RKO (cell line): ENCODE measurements at regions not wholly inside any gene's neighbourhood (a gene's known extent, or its start where the extent isn't known, plus 50 kb on each side); places are given as distances from the start of the nearest gene placed in this dataset.

Experiments
- DNase-seq: peaks from one replicate; pipeline ENCODE4 v3.0.0-alpha.2; 2016; ENCODE audit warnings: low spot score

DNA sequence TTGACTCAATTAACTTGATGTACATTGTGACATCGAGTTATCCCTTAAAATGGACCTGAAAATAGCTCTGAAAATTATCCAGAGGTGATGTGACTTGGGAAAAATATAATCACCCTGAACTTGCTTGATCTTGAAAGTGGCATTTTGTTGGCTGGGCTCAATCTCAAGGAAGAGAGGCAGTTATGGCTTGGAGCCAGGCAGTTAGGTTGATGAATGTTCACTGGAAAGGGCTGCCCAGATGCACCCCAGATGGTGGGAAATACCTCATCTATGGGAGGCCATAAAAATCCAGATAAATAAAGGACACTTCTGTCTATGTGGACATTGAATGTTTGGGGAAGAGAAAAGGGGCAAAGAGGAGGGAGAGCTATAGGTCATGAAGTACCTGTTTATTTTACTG, 55.7 kb upstream of the OR5AN1 start:
- DNase-seq = no peak

DNA sequence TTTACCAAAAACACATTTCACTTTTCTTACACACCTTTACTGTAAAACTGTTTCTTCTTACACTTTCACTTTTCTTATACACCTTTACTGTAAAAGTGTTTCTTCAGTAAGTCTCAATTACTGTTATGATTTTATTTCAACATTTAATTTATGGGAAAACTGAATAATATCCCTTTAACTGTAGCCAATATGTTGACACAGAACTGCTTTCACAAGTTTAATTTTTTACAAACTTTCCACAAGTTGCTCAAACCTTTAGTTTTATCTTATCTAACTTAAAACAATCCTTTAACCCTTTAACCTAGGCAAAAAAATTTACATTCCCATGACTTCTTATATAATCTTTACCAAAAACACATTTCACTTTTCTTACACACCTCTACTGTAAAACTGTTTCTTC, 63.3 kb upstream of the OR5AN1 start:
- no peak for DNase-seq

DNA sequence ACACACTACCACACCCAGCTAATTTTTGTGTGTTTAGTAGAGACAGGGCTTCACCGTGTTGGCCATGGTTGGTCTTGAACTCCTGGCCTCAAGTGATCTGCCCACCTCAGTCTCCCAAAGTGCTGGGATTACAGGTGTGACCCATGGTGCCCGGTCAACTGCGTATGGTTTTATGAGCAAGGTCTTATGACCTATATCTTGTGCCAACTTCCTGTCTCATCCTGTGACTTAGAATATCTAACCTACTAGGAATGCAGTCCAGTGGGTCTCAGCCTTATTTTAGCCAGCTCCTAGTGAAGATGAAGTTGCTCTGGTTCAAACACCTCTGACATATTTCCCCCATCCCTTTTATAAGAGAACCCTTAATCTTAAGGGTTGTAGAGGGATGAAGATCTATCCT, 66.1 kb upstream of the OR5AN1 start:
- DNase-seq = no peak

DNA sequence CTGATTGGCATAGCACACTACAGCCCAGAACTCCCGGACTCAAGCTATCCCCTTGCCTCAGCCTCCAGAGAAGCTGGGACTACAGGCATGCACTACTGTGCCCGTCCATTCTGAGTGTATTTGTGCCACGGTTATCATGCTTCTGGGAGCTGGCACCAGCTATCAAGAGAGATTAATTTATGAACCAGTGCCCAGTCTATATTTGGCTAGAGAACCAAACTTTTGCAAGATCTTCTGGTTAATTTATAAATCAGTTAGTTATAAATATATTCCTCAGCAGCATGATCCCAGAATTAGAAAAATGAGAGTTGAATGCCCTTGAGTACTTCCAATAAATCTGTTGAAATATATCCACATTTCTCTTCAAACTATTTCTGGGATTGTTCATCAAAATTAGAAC, 67.5 kb upstream of the OR5AN1 start:
- DNase-seq = no peak

DNA sequence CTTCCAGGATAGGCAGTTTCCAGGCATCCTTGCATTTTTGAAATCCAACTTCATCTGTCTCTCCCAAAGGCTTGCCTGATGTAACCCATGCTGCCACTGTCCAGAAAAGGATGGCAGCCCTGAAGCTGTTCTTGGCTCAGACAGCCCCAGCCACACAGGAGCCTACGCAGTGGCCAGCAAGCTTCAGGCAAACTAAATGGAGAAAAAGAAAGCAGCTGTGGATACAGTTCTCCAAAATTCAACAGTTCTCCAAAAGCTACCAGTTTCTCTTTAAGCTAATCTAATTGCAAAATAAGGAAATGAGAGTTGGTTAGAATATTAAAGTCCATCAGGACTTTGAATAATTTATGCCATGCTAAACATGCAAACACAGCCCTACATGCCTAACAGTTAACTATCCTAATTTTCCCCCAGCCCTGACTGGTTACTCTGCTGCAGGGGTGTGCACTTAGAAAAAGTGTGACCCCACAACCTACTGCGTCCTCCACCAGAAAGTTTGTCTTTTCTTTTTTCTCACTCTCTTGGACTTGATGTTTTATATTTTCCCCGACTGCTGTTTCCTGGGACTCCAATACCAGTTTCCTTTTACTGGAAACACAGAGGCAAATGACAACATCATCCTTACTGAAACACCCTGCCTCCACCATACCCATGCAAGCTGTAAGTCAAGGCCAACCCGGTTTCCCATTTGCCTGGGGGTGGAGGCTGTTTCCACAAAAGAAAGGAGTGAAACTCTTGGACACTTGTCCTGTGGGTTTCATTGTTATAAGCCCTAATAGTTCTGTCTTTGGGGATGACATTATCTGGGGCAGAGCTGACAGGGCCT, 69.1 kb upstream of the OR5AN1 start:
- DNase-seq = no peak

DNA sequence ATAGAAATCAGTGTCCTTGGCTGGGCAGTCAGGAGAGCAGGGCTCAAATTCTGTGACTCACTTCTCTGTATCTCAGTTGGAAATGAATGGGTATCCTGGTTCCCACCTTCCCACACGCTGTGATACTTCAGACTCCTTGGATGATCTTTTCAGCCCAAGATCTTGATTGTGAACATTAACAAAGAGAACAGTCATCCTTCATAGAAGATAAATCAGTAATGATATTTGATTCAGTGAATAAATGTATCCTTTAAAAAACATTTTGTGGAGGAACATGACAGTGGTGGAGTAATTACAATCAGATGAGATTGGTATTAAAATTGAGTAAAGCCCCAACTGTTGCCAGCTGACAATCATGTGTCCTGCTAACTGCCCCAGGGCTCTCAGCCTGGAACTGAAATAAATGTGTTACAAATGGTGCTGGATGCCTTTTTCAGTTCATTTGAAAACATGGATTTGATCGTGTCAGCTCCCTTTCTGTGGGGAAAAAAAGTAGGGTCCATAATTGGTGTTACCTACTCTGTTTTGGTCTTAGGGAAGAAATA, 72.9 kb upstream of the OR5AN1 start:
- no peak for DNase-seq

DNA sequence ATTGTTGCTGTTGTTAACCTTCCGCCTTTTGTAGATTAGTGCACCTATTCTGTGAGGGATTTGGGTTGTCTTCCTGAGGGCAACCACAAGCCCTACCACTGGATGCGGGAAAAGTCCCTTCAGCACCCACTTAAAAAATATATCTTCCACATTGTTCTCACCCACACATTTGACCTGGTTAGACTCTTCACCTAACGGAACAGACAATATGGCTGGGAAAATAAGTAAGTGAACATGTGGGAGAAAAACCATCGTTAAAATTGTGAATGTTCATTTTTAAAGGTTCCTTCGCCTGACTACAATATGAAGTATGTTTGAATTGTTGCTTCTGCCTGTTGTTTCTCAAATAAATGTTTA, 72.0 kb upstream of the MPEG1 start:
- no peak for DNase-seq

DNA sequence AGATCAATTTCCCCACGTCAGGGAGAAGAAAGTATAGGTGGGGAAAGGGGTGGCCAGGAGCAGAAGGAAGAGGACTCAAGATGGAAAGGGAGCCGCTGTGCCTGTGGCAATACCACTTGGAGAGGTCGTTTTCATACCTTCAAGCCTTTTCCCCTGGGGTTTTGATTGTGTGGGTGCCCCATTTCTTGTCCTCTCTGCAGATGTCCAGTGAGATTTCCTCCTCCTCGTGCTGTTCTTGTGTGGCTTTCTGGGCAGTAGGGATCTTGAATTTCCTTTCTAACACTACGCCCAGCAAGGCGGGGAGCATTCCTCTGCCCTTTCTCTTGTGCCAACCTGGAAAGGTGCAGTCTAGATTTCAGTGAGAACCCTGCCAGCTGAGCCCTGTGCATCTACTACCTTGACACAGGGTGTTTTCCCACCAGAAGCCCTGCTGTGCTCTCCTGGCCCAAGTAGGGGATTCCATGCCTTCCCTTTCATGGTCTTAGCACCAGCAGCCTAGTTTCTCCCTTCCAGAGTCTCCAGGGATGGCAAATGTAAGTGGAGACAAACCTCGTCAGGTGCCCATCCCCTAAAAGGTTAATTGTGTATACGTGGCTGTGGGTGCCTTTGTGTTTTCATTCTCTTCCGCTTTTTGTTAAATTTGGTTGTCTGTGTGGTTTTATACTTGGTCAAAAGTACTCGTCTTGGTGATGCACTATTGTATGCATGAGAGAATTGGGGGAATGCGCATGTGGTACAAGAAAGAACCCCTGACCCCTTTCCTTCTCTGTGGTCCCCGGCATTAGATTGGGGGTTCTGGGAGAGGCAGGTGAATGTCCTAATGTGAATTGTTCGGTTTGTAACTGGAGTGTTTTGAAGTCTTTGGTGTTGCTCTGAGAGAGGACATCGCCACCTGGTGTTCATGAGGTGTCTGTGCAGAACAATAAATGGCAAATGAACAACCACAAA, 71.4 kb upstream of the MPEG1 start:
- peak; percentile 66 for DNase-seq

DNA sequence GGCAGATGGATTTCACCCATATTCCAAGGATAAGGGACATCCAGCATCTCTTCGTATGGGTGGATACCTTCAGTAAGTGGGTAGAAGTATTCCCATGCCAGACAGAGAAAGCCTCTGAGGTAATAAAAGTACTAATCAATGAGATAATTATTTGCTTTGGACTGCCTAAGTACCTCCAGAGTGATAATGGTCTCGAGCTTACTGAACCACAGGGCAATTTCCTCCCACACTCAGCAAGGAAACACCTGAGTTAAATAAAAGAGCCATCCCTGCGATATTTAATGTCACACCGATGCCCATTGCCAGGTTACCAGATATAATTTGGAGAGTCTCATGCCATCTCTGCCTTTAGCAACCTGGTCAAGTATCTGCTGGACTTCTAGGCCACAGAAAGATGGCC, 70.6 kb upstream of the MPEG1 start:
- DNase-seq = no peak

DNA sequence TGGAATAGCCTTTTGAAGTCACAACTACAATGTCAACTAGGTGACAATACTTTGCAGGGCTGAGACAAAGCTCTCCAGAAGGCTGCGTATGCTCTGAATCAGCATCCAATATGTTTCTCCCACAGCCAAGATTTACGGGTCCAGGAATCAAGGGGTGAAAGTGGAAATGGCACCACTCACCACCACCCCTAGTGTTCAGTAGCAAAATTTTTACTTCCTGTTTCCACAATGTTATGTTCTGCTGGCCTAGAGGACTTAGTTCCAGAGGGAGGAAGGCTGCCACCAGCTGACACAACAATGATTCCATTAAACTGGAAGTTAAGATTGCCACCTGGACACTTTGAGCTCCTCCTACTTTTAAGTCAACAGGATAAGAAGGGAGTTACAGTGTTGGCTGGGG, 68.5 kb upstream of the MPEG1 start:
- no peak for DNase-seq

DNA sequence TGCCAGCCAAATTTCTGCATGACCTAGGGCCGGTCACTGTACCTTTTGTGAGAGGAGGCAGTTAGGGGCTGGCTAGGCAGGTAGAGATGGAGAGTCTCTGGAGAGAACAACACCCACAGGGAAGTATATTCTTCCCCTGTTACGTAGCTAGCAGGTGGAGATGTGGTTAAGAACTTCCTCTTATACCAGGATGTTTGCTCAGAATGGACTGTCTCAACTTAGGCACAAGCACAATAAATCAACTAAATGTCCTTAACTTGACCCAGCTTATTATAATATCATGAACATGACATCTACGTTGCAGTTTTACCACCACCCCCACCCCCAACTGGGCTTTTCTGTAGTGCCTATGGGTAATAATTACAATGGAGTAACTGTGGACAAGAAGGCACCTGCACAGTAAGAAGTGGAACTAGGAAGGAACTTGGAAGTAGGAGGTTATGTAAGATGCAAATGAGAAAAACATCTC, 60.7 kb upstream of the MPEG1 start:
- no peak for DNase-seq

DNA sequence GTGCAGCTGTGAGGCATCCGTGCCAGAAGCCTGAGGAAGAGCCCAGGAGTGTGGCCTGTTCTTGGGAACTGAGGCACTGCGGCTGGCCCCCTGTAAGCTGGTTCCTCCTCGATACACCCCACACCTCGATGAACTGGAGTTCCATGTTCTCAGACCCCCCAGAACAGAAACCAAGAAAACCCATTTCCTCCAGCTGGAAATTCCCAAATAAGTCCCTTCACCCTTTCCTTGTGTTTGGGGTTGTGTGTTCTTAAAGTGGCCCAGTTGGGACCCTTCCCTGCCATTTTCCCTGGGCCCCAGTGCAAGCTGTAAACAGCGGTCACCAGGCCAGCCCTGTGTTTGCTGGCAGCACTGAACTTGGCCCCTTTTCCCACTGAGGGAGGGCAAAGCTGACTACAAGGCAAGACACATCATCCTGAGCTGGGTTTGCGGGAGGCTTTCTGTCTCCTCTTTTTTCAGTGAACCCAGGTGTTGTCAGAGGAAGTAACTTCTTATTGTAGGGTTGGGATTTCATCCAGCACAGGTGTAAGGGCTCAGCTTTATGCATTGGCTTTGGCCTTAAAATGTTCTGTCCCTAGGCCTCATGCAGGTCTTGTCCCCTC, 60.1 kb upstream of the MPEG1 start:
- DNase-seq = no peak

DNA sequence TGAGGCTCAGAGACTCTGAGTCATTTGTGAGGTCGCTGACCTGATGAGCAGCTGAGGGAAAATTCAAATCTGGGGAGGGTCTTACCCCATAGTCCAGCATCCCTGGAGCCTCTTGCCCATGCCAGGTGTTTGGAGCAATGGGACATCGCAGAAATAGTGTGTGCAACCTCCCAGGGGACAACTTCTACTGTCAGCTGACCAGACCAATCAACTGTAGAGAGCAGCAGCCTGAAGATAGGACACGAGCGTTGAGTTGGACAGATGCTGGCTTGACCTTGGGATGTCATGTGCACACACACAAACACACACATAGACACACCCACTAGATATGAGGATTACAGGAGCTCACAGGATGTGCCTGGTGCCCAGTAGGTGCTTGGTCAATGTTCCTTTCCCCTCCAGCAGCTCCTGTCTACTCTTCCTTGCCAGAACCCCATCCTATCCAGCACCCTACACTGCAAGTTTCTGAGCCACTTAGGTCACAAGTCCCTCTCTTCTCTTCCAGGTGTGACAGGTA, 59.1 kb upstream of the MPEG1 start:
- DNase-seq = no peak

DNA sequence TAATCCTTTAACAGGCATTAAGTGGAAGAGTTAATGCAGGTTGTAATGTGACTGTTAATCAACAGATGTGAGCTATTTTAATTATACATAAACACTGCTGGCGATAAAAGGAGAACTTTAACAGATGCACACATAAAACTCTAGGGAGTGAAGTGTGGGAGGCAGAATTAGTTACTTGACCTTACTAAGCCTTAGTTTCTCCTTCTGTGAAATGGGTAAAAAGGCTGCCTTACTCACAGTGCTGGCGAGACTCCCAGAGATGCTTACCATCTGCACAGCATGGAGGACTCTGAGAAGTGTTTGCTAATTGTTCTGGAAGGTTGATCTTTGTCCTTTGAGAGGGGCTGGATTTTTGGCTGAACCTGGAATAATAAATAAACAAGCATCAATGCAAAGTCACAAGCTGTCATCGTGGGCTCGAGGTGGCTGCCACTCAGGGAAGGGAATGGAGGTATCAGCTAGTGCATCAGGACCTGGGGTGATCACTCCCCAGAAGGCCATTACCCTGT, 58.6 kb upstream of the MPEG1 start:
- DNase-seq = no peak

DNA sequence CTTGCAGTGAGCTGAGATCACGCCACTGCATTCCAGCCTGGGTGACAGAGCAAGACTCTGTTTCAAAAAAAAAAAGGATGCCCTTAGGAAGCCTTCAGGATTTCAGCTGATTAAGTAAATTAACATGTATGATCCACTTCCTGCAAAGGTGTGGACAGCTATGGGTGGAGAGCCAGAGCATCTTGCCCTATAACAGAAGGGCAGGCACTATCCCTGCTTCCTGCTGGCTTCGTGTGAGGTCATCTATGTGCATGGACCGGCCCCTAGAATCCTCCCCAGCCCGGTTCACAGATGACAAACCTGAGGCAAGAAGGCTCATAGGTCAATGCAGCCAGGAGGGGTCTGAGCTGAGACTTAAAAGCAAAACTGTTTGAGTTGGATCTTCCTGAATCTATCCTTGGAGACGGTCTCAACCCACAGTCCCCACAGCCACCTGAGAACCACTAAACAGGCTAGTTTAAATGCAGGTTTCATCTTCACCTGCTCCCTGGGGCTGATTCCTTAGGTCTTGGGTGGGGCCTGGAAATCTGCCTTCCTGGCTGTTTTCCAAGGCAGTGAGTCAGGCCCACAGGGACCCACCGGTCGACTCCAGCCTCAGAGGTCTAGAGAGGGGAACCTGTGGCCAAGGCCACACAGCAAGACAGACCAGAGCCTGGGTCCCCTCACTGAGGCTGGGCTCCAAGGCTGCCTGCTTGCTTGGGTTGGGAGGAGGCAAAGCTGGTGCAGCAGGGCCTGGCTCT, 55.2 kb upstream of the MPEG1 start:
- DNase-seq = no peak

DNA sequence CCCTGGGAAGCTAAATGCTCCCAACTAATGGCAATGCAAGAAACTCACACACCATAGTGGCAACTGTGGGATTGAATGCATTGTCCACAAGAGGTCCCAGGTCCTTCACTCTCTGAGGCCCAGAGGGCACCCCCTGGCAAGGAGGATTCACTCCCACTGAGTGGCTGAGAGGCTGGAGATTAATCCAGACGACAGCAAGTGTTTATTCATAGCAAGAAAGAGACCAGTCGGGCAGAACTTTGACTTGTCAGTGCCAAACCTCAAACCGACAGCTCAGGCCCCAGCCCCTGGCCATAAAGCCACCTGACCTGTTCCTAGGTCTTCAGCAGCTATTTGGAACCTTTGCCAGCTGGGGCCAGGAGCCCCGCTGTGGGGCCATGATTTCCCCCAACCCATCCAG, 54.5 kb upstream of the MPEG1 start:
- DNase-seq = no peak

DNA sequence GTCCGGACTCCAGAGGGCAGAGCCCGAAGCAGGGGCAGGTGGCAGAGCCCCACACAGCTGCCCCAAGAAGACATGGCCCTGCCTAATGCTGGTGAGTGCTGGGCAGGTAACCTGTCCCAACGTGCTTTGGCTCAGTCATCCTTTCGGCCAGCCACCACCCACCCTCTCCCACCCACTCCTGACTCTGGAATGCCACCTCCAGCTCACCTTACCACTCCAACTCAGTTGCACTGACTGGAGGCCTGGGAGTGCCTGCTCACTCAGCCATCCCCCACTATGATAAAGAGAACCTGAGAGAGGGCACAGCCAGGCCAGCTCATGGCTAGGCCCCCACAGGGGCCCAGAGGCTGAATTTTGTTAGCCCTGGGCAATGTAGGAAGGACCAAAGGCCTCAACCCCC, 53.8 kb upstream of the MPEG1 start:
- no peak for DNase-seq

DNA sequence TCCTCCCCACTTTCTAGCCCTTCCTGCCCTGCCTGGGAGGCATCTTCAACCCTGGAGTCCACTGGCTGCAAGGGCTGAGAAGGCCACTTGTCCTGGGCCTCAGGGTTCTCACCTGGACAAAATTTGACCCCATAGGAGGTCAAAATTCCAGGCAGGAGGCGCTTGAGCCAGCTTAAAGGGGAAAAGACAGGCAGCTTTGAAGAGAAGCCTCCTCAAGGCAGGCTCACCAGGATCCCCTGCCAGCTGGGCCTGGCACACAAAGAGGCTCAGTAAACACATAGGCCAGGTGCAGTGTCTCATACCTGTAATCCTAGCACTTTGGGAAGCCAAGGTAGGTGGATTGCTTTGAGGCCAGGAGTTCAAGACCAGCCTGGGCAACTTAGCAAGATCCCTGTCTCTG, 53.0 kb upstream of the MPEG1 start:
- no peak for DNase-seq

DNA sequence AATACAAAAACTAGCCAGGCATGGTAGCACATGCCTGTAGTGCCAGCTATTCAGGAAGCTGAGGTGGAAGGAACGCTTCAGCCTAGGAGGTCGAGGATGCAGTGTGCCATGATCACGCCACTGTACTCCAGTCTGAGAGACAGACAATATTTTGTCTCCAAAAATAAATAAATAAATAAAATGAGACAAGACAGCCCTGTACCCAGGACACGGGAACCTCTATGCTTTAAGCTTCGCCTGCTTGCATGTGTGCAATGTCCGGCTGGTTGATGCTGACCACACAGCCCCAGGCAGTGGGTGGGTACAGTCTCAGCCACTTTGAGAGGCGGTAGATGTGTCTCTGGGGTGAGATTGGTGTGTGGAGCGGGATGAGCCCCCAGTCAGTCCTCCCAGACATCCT, 52.0 kb upstream of the MPEG1 start:
- DNase-seq = no peak

DNA sequence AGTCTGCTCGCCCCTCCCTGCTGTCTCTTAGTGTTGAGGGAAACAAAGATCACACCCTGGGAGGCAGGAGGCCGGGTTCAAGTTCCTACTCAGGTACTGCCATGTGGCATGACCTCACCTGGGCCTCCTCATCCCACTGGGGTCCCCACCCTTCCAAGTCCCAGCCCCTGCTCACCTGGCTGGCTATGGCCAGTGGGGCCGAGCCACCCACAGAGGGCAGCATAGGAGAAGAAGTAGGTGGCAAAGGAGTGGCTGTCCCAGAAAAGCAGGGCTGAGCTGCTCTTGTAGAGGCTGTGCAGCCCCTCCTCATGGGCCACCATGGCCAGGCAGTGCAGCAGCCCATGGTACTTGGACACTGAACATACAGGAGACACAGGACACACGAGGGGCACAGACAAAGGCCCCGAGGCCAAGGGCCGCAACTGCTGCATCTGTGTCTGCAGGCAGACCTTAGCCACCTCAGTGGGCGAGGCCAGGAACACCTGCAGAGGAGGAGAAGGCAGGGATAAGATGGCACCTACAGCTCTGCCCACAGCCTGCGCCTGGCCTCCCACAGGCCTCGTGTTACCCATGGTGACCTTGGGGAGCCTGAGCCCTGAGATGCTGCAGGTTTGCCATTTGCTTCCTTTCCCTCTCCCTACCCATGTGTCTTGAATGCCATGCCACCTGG, 50.6 kb upstream of the MPEG1 start:
- no peak for DNase-seq
